Small intestine (tissue), 7 donors: ENCODE measurements at regions not wholly inside any gene's neighbourhood (a gene's known extent, or its start where the extent isn't known, plus 50 kb on each side); places are given as distances from the start of the nearest gene placed in this dataset.

ENCODE experiments used
- DNase-seq, 2 donors: peaks; one replicate each; pipeline versions ENCODE4 v3.0.0 to v3.0.0-alpha.2; 2013
- FAIRE-seq: peaks from 2 replicates; lab custom pipeline; 2012; peaks lifted over from hg19 to GRCh38; lab: Jason Lieb, UNC
- H3K27ac ChIP-seq, 3 donors: one replicate each; pipeline ENCODE4 v1.5.1; 2013; ENCODE audit warnings: low read length in 2 of 3, mild to moderate bottlenecking in 2 of 3, control low read depth in 1 of 3, inconsistent platforms in 1 of 3, low read depth in 1 of 3, moderate library complexity in 1 of 3
- H3K27me3 ChIP-seq, 3 donors: one replicate each; pipeline ENCODE4 v1.6.1; 2013; ENCODE audit warnings: low read length in 3 of 3, inconsistent platforms in 1 of 3; ENCODE audit not compliant: control insufficient read depth in 3 of 3, insufficient read depth in 3 of 3
- H3K36me3 ChIP-seq, 3 donors: one replicate each; pipeline ENCODE4 v1.6.1; 2013; ENCODE audit warnings: low read length in 3 of 3, inconsistent platforms in 1 of 3, low read depth in 1 of 3, mild to moderate bottlenecking in 1 of 3, moderate library complexity in 1 of 3; ENCODE audit not compliant: control insufficient read depth in 3 of 3, insufficient read depth in 2 of 3
- H3K4me1 ChIP-seq, 3 donors: one replicate each; pipeline ENCODE4 v1.6.1; 2013; ENCODE audit warnings: low read length in 2 of 3, inconsistent platforms in 1 of 3, low read depth in 1 of 3, mild to moderate bottlenecking in 1 of 3, moderate library complexity in 1 of 3; ENCODE audit not compliant: control insufficient read depth in 3 of 3, insufficient read depth in 2 of 3
- H3K4me3 ChIP-seq, 3 donors: one replicate each; pipeline ENCODE4 v1.5.1; 2013; ENCODE audit warnings: low read length in 3 of 3, control low read depth in 1 of 3, inconsistent platforms in 1 of 3, low read depth in 1 of 3, mild to moderate bottlenecking in 1 of 3, moderate library complexity in 1 of 3
- H3K9me3 ChIP-seq, 2 donors: one replicate each; pipeline ENCODE4 v1.6.1; 2013; ENCODE audit warnings: low read depth in 1 of 2, low read length in 1 of 2; ENCODE audit not compliant: control insufficient read depth in 2 of 2, insufficient read depth in 1 of 2
- WGBS, 3 donors: extraction: QIAGEN DNeasy Blood & Tissue Kit; methylation state at CpG; one replicate each; pipeline ENCODE4 v1.1.7; 2013; 5-methylcytosine and 5-hydroxymethylcytosine counted together
- donor health status: healthy with polysubstance abuse.
- donor health status: control.
- donor health status: control.
- donor health status: Bipolar disorder and iron deficiency.
- donor health status: healthy.

GRCh38 chr14:75374911-75375310, 52.9 kb upstream of the JDP2 start:
- DNase-seq (no peak), FAIRE-seq (no peak)
- Histone ChIP-seq H3K4me1 (no peaks in the 10 kb centered on the region), H3K4me3 (no peak overlapping the region), H3K9me3 (no peaks in the 10 kb centered on the region), H3K27ac (no peak overlapping the region), H3K36me3 (no peaks in the 10 kb centered on the region), H3K27me3 (no peaks in the 10 kb centered on the region)
- WGBS, 3 donors = 26 to 70% (median 55%) methylated on average over 1 of the region's 1 CpG

DNA sequence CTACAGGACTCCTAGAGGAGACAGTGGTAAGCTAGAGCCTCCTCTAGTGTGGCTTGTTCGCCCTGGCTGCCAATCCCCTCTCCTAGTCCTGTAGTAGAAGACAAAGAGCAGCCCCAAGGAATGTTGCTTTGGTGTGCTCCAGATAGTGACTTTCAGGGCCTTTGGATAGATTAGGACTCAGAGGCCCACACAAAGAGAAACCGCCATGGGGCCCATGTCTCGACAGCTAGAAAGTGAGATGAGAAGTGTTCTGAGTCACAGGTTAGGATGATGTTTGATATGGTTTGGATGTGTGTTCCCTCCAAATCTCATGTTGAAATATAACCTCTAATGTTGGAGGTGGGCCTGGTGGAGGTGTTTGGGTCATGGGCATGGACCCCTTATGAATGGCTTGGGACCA, 51.8 kb upstream of the JDP2 start:
- Histone ChIP-seq H3K4me3 (no peak overlapping the region), H3K27ac (no peak overlapping the region), H3K36me3 (no peaks in the 10 kb centered on the region), H3K4me1 (no peaks in the 10 kb centered on the region), H3K27me3 (no peaks in the 10 kb centered on the region), H3K9me3 (no peaks in the 10 kb centered on the region)
- WGBS, 3 donors = 86 to 98% (median 95%) methylated on average over 3 of the region's 3 CpGs
- no peak for FAIRE-seq
- no peak for DNase-seq
